ENCODE measurements at regions not wholly inside any gene's neighbourhood (a gene's known extent, or its start where the extent isn't known, plus 50 kb on each side); places are given as distances from the start of the nearest gene placed in this dataset.

DNA sequence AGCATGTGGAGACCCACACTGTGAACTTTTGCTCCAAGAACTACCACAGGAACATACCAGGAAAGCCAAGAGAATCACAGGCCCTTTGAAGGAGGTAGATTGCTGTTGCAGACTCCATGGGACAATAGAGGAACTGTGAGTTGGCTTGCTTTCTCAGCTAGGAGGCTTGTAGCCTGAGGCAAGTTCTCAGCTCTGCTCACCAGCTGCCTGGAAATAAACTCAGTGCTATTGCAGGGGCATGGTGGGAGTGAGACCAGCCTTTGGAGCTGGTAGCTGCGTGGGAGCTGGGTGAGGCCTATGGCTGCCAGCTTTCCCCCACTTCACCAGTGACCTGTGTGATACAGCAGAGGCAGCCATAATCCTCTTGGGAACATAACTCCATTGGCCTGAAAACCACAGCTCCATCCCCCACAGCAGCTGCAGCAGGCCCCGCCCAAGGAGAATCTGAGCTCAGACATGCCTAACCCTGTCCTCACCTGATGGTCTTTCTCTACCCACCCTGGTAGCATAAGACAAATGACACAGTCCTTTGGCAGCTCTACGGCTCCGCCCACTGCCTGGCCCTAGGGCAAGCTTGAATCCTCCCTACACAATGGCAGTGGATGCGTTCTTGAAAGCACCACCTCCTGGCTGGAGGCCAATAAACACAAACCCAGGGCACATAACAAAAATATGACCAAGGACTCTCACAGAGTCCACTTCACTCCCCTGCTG lies 389.5 kb downstream of the KIF4B start:
- TF ChIP-seq POLR2A (IDR thresholded peaks at IDR 0.05; ENCODE audit: low read depth, low read length): no peak
- TF ChIP-seq, protein P1, sequence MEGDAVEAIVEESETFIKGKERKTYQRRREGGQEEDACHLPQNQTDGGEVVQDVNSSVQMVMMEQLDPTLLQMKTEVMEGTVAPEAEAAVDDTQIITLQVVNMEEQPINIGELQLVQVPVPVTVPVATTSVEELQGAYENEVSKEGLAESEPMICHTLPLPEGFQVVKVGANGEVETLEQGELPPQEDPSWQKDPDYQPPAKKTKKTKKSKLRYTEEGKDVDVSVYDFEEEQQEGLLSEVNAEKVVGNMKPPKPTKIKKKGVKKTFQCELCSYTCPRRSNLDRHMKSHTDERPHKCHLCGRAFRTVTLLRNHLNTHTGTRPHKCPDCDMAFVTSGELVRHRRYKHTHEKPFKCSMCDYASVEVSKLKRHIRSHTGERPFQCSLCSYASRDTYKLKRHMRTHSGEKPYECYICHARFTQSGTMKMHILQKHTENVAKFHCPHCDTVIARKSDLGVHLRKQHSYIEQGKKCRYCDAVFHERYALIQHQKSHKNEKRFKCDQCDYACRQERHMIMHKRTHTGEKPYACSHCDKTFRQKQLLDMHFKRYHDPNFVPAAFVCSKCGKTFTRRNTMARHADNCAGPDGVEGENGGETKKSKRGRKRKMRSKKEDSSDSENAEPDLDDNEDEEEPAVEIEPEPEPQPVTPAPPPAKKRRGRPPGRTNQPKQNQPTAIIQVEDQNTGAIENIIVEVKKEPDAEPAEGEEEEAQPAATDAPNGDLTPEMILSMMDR (conservative IDR thresholded peaks at IDR 0.05; ENCODE audit: low read depth, low read length): no peak
- TF ChIP-seq CHD1 (IDR thresholded peaks at IDR 0.05; ENCODE audit: low read depth, low read length): no peak
- TF ChIP-seq RAD21 (IDR thresholded peaks at IDR 0.05; ENCODE audit: low read length): no peak
- TF ChIP-seq, protein P2, sequence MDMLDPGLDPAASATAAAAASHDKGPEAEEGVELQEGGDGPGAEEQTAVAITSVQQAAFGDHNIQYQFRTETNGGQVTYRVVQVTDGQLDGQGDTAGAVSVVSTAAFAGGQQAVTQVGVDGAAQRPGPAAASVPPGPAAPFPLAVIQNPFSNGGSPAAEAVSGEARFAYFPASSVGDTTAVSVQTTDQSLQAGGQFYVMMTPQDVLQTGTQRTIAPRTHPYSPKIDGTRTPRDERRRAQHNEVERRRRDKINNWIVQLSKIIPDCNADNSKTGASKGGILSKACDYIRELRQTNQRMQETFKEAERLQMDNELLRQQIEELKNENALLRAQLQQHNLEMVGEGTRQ (IDR thresholded peaks at IDR 0.05; ENCODE audit: low read depth, low read length): no peak
- no peak for TF ChIP-seq RCOR1 (IDR thresholded peaks at IDR 0.05; ENCODE audit: insufficient replicate concordance, low read length)
- TF ChIP-seq SMC3 (IDR thresholded peaks at IDR 0.05; ENCODE audit: low read depth, low read length): no peak
